HG03558 (cell line): ENCODE measurements at regions not wholly inside any gene's neighbourhood (a gene's known extent, or its start where the extent isn't known, plus 50 kb on each side); places are given as distances from the start of the nearest gene placed in this dataset.

ENCODE experiments used
- ATAC-seq: cut with Tn5 transposase; IDR thresholded peaks from one replicate; pipeline ENCODE4 v1.9.1; 2021; ENCODE audit warnings: moderate number of reproducible peaks; ENCODE audit not compliant: unreplicated experiment; ENCODE audit errors: extremely low read depth

DNA sequence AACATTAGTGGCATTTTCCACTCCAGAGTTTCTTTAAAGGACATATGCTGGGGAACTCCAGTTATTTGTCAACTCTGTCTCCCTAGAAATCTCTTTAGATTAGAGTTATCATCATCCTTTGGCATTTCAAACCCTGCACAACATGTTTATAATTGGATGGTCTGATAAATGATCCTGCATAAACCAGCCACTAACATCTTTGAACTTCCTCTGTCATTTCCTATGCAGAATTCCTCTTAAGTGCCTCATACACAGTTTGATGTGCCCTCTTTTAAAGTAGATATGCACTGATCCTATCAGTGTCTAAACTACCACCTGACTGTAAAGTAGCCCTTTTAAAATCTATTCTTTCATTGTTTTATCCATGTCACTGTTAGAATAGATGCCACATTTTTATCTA, 306.3 kb upstream of the IRAK1BP1 start:
- ATAC-seq, result no peak

DNA sequence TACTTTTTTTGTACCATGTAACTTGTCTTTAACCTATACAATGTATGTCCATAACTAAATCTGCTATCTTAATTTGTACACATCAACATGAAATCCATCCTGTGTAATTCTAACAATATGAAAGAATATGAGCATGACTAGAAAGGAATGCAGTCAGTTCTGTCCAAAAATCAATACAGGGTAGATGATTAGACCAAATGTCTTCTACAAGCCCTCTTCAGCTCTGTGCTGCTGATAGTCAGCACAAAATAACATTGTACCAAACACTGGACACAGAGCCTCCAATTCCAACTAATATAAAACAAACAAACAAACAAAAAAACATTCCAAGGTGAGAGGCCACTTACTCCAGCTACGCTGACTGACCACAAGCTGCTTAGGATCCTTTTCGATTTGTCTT, 301.4 kb upstream of the IRAK1BP1 start:
- no peak for ATAC-seq

DNA sequence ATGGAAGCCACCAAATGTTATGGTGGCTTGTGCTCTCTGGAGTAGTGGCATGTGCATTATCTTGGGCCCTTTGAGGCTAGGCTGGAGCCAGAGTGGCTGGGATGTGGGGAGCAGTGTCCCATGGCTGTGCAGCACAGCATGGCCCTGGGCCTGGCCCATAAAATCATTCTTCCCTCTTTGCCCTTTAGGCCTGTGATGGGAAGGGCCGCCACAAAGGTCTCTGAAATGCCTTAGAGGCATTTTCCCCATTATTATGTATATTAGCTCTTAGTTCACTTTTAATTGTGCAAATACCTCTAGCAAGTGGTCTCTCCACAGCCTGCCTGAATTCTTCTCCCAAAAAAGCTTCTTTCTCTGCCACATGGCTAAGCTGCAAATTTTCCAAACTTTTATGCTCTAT, 297.3 kb upstream of the IRAK1BP1 start:
- no peak for ATAC-seq

DNA sequence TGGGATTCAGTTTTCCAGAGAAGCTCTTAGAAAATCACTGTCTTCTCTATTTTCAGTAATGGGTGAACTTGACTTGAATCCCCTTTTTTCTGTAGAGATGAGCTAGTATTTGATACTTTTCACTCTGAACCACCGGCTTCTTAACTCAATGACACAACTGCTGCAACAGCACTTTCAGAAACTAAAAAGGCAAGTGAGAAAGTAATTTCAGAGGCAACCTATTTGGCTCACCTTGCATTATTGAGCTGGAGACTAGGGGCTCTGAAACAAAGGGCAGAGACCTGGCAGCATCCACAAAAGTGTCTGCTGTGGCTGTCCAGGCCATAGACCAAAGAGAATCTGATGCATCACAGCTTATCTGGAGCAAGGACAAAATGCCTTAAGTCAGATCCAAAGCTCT, 289.8 kb upstream of the IRAK1BP1 start:
- no peak for ATAC-seq

DNA sequence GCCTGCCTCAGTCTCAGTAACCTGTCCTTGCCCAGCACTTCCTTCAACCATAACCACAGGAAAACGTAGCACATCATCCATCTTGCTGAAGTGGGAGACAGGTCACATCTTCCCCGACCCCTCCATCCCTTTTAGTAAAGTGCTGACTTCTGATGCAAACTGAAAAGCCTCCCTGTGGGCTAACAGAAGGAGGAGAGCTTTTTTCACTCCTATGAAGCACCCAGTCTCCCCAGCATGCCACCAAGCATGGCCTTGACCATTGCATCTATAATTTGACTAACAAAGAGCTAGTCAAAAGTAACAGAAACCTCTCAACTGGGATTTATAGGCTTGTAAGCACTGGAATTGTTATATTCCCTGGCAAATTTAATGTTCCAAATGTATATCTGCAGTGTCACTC, 288.9 kb upstream of the IRAK1BP1 start:
- ATAC-seq, result no peak

DNA sequence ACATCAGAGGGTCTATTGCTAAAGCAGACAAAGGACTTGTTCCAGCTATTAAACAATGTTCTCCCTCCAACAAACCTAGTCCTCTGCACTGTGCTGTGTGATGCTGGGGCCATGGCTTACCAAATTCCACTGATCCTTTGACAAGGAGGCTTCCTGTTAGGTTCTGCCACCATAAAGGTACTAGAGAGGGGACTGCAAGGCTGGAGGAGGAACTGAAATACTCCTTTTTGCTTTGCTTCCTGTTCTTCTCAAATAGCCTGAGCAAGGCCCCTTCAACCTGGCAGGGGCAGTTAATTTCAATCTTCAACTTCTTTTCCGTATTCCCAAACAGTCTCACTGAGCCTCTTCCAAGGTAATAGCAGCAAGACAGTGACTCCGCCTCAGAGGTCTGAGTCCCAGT, 286.4 kb upstream of the IRAK1BP1 start:
- no peak for ATAC-seq

DNA sequence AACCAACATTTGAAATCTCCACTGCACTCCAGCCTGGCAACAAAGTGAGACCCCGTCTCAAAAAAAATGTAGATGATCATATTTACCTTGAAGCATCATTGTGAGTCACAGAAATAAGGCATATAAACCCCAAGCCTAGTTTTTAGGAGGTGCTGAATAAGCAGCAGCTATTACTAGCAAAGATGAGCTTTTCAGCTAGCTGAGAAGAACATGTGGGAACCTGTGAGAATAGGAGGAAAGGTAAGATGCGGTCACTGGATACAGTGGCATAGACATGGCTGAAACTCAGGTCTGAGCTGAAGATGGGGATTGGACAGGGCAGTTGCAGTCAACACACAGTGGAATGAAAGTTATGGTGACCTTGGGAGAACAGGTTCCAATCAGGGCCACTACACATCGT, 284.3 kb upstream of the IRAK1BP1 start:
- no peak for ATAC-seq

DNA sequence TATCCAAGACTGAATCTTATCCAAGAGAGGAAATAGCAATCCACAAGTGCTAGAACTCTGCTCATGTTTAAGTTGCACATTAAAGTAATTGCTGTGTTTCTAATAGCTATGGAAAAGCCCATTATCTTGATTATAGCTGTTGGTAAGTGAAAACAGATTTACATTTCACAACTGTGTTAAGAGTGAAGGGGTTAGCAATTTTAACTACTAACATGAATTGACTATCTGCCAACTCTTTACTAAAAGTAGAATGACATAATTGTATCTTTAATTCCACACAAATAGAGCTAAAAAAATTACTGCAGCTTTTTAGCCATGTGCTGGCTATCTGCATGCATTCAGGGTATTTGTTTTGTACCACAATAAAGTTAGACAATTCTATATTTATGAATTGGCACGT, 277.9 kb upstream of the IRAK1BP1 start:
- no peak for ATAC-seq

DNA sequence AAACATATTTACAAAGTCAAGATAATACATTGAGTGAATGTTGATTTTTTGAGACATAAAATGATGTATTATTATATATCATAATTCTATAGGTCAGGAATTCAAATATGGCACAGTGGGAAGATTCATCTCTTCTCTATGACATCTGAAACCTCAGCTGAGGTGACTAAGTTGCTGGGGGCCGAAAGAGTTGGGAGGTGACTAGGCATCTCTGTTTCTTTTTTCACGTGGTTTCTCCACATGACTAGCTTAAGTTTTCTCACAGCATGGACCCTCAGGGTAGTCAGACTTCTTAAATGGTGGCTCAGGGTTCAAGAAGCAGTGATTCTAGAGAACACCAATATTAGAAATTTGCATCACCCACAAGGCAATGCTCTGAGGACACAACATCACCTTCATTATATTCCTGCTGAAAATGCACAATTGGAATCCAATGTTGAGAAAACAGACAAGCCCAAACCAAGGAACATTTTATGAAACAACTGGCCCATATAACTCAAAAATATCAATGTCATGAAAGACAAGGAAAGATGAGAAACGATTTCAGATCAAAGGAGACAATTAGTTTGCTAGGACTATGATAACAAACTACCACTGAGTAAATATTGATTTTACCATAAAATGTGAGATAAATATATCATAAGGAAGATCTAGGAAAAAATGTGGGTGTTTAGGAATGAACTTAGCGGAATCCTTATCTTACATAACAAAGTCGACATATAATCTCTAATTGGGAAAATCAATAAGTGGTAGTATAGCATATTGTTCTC, 273.3 kb upstream of the IRAK1BP1 start:
- no peak for ATAC-seq

DNA sequence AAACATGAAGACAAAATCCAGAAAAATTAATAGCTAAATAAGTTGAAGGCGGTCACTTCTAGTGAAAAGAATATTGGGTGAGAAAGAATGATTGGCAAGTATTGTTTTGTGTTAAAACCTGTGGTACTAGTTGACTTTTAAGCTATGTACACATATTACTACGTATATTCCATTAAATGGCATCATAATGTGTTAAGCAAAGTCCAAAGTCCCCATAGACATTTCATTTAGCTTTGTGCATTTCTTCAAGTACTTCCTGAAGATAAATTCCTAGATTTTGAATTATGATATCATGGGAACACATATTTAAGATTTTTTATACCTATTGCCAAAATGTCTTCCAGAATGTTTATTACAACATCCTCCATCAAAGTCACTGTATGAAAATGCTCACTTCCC, 272.7 kb upstream of the IRAK1BP1 start:
- no peak for ATAC-seq

DNA sequence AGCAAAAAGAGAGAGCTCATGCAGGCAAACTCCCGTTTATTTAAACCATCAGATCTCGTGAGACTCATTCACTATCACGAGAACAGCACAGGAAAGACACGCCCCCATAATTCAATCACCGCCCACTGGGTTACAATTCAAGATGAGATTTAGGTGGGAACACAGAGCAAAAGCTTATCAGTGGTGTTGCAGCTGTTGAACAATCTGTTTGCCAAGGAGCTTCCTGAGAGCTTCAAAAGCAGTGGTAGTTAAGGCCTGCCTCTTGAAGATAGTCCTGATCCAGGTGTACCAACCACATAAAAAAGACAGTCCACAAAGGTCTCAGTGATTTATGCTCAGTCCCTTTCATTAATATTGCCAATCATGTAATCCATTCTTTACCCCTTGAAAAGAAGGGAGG, 269.4 kb upstream of the IRAK1BP1 start:
- ATAC-seq, result no peak

DNA sequence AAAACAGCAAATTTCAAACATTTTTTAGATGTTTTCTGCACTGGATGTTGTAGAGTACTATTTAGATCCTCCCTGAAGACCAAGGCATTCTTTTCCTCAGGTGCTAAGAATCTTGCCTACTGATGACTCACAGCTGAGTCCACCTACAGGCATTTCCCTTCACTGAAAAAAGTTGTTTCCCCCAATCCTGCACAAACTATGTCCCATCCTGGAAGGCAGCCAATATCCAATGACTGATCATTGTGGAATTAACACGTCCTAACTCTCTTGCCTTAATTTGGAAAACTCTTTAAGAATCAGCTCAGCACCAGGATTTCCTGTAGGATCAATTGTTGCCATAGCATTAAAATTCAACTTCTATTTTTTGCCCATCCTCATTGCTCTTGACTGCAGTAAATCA, 268.4 kb upstream of the IRAK1BP1 start:
- no peak for ATAC-seq

DNA sequence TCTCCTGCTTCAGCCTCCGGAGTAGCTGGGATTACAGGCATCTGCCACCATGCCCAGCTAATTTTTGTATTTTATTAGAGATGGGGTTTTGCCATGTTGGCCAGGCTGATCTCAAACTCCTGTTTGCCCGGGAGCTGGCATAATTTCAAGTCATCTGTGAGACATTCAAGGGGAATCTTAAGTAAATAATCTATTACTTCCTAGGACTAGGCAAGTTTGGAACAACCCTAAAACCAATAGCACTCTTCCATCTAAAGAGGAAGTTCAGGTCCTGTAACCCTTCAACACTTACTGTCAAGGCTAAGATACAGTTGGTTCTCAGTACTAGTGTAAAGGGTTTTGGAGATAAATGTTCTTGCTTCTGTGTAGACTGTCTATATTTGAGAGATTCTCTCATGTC, 267.8 kb upstream of the IRAK1BP1 start:
- no peak for ATAC-seq

DNA sequence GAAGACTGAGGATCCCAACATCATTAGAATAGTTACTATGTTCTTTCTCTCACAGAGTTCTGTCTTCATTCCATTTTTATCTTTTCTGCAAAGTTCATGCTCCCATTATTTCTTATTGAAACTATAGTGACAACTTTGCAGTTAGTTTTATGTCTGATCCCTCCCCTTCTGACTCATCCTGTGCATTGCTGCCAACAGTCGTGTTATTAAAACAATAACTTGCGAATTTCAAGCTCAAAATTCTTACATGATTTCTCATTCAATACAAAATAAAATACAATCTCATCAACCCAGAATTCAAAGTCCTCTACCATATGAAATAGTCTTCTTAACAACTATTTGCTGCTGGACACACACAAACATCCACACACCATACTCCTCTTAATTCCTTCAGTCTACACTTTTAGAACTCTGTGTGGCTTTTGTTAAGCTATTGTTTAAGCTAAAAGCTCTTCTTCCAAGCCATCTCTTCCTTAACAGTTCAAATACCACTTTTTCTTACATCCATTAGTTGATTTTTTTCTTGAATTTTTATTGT, 261.4 kb upstream of the IRAK1BP1 start:
- ATAC-seq, result no peak

DNA sequence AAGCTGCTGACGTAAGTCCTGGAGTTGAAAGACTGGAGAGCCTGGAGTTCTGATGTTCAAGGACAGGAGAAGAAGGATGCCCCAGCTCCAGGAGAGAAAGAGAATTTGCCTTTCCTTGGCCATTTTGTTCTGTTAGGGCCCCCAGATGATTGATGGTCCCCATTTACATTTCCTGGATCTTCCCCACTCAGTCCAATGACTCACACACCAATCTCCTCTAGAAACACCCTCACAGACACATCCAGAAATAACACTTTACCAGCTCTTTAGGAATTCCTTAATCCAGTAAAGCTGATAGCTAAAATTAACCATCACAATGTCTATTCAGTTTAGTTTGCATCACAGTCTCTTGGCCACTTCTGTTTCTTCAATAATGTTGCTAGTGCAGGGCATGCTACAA, 260.2 kb upstream of the IRAK1BP1 start:
- ATAC-seq, result no peak

DNA sequence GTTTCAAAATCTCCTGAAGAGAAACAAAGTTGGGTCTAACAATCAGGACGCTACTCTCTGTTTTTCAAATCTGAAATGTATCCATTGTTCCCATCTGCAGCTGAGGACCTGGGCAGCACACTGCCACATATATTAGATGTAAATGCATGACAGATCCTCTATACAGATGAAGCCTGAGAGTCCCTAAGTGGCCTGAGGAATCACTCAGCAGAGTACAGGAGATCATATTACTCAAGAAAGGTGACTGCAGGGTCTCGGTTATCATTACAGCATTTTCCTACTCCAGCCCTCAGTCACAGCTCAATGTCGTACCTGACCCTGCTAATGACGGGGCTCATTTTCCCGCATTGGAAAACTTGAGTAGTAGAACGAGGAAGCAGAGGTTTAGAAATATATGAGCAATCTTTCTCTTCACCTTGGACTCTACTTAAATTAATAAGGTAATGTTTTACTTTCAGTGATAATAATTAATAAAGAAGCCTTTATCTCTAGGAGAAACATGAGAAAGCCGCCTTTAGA, 256.2 kb upstream of the IRAK1BP1 start:
- no peak for ATAC-seq

DNA sequence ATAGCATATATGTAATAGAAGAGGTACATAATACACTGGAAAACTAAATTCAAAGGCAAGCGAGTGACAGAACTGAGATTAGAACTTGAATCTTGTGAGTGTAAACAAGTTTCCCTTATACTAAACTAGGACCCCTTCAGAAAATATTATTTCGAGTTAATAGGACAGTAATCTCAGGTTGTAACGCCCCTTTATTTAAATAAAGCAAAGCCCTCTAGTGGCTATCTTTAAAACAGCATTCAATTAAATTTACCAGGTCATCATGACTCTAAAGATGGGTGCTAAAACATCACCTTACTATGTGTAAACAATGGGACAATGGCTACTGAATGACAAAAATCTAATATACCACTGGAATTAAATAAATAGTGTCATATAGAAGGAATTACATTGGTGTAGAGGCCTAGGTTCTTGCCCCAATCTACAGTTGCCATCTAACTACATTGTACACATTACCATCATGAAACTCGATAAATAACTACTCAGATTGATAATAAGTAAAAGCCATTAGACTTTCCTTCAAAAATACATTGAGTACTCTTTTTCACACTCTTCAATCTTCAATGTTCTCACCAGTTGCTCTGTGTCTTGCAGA, 255.4 kb upstream of the IRAK1BP1 start:
- ATAC-seq, result no peak

DNA sequence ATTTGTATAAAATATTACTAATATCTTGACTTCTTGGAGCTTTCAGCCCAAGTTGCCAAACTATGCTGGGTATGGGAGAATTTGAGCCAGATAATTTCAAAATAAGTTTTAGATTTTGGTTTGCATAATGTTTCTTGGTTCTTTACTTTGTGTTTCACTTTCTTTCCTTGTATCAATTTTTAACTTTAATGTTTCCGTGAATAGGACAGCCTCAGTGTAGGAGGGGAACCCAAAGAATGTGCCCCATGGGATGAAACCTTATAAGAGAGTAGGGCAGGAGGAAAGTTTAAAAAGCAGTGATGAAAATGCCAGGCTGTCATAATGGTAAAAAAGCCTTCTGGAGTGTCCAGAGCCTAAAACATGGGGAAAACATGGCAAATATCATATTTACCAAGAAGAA, 252.4 kb upstream of the IRAK1BP1 start:
- ATAC-seq, result no peak

DNA sequence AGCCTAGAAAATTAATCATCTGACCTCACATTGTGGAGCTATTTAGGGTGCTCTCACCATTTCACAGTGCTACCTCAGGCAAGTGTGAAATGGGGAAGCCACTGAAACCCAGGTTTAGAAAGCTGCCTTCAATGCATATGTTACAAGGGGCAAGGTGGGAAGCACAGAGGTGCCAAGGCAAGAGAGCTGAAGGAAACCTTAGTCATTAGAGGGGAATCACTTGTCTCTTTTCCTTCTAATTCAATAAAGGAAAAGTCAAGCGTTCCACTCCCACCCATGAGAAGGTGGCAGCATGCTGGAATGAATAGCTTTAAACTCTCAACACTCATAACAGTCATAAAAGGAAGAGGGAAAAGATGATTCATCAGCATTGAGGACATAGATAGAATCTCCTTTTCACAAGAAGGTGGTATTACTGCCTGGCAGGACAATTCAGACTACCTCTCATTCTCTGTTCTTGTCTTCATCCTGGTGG, 251.9 kb upstream of the IRAK1BP1 start:
- peak; percentile 55 for ATAC-seq

DNA sequence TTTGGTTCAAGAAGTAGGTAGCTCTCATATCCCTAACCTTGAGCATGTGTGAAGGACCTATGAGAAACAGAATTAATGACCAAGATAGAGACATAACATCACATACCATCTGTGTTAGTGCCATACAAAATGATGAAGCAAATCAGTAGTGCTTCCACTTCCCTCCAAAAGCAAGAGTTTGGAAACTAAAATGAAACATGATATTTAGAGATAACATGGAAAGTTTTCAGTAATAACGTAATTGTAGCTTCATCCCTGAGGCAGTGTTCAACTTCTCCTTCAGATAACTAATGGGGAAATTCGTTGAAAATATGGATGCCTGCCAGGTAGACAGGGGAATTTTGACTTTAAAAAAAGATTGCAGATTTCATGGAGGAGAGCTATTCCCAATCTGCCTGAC, 248.4 kb upstream of the IRAK1BP1 start:
- ATAC-seq, result no peak

DNA sequence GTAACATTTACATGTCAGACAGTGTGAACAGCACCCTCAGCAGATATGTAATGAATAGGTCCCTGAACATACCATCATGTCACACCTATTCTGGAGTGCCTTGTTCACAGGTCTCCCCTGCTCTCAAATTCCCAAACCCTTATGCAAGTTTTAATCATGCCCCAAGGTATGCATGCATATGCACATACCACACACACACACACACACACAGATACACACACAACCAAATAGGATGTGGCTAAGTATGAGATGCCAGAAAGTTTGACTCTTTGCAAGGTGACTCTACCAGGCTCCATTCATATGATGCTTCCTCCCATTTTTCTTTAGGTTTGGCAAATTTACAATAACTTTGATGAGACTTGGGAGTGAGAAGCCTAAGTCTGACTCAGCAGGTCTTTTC, 243.8 kb upstream of the IRAK1BP1 start:
- no peak for ATAC-seq
